ENCODE measurements at regions not wholly inside any gene's neighbourhood (a gene's known extent, or its start where the extent isn't known, plus 50 kb on each side); places are given as distances from the start of the nearest gene placed in this dataset.

DNA sequence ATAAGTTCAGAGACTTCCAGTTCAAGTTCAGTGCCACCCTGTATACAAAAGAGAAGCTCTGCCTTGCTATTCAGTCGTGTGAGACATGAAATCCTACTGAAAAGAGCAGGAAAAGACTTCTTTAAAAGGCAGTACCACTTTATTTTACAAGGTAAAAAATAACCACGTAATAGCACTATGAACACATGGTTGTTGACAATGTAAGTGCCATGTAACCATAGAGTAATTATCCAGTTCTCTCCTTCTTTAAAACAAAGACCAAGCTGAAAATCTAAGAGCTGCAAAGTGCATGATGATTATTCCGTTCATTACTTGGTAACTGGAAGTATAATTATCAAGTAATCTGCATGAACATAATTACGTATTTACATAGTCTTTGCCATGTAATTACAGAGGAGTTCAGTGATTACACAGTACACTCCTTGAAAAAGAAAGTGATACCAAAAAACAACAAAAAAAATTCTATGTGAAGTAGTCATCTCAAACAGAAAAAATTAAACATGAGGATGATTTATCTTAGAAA lies 288.7 kb downstream of the EFNB2 start:
- Mint-ChIP-seq H3K4me3 (no peak overlapping the region), H3K36me3 (no peaks in the 10 kb centered on the region), H3K9me3 (no peaks in the 10 kb centered on the region), H3K27me3 (no peaks in the 10 kb centered on the region), H3K27ac (no peak overlapping the region), H3K4me1 (ENCODE audit: low read depth in 2 of 2) (no peaks in the 10 kb centered on the region)
- DNase-seq (ENCODE audit: low spot score) = no peak
- no peak for ATAC-seq

GRCh38 chr13:106246242-106246641 lies 289.2 kb downstream of the EFNB2 start:
- Mint-ChIP-seq H3K4me3 (no peak overlapping the region), H3K27ac (no peak overlapping the region)

GRCh38 chr13:106243011-106243565 lies 292.4 kb downstream of the EFNB2 start:
- Mint-ChIP-seq H3K36me3 (no peaks in the 10 kb centered on the region), H3K27me3 (no peaks in the 10 kb centered on the region), H3K4me3 (no peak overlapping the region), H3K27ac (no peak overlapping the region), H3K4me1 (ENCODE audit: low read depth in 2 of 2) (no peaks in the 10 kb centered on the region), H3K9me3 (no peaks in the 10 kb centered on the region)
- ATAC-seq (no peak), DNase-seq (ENCODE audit: low spot score) (no peak)

More at GRCh38 chr13:106246242-106246641, 289.2 kb downstream of the EFNB2 start:
- DNase-seq (ENCODE audit: low spot score) (no peak), ATAC-seq (no peak)
- no peaks in the 10 kb centered on the region for H3K36me3 Mint-ChIP-seq
- no peaks in the 10 kb centered on the region for H3K27me3 Mint-ChIP-seq
- no peaks in the 10 kb centered on the region for H3K4me1 Mint-ChIP-seq (ENCODE audit: low read depth in 2 of 2)
- H3K9me3 Mint-ChIP-seq = no peaks in the 10 kb centered on the region

DNA sequence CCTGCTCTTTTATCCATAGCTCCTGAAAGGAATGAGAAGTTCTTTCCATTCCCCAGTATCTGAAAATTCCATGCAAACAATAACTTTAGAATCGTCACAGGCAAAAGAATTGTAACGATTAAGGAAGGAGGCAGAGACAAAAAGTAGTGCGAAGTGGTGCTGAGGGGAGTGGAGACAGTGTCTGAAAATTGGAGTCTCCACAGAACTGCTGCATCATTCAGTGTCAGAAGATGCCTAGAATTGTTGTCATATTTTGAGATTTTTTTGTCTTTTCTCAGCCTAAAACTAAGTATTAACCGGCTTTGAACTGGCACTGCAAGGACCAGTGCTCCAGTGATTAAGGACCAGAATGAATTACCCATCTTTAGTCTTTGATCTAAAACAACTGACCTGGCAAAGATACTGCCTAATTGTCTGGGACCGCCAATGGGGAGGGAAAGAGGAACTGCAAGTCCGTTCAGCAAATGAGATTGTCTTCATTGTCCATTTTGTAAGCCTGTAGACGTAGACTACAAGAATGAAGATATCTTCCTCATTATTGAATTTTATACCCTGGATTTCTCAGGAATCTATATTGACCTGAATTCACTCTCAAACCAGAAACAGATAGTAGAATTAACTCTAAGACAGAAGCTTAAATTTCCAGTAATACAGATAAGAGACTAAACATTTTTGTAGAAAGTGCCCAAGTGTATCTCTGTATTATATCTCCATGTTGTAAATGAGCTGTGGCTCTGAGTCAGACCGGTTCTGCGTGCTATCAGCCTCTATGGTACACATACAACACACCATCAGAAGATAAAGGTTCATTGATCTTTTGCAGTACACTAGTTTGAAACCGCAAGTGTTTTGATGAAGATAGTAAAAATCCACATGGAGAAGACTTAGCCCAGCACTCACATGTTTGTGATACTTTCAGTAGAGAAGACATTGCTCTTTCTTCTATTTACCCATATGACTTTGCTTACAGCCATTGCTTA lies 293.2 kb downstream of the EFNB2 start:
- no peaks in the 10 kb centered on the region for H3K27me3 Mint-ChIP-seq
- no peak overlapping the region for H3K27ac Mint-ChIP-seq
- ATAC-seq = no peak
- H3K9me3 Mint-ChIP-seq = no peaks in the 10 kb centered on the region
- no peaks in the 10 kb centered on the region for H3K4me1 Mint-ChIP-seq (ENCODE audit: low read depth in 2 of 2)
- H3K36me3 Mint-ChIP-seq = no peaks in the 10 kb centered on the region
- H3K4me3 Mint-ChIP-seq = no peak overlapping the region
- DNase-seq (ENCODE audit: low spot score) = no peak

GRCh38 chr13:106238690-106239089 lies 296.8 kb downstream of the EFNB2 start:
- Mint-ChIP-seq H3K27ac (no peak overlapping the region), H3K27me3 (no peaks in the 10 kb centered on the region)

DNA sequence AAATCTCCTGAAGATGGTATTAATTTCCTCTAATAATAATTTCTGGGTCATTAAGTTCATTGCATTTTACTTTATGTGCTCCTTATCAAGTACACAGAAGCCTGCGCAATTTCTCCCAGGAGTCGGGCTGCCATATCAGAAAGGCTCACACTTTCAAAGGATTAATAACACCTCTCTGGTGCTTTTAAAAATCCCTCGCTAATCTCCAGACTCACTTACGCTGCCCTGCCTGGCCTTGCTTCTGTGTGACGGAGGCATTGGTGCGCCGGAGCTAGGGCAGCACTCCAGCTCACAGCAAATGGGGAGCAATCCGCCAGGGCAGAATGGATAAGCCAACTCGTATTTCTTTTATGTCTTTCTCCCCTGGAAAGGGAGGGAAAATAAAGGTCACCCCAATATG lies 300.8 kb downstream of the EFNB2 start:
- no peak overlapping the region for H3K27ac Mint-ChIP-seq
- H3K27me3 Mint-ChIP-seq = no peaks in the 10 kb centered on the region
- ATAC-seq (no peak), DNase-seq (ENCODE audit: low spot score) (no peak)
- H3K4me3 Mint-ChIP-seq = no peak overlapping the region
- no peaks in the 10 kb centered on the region for H3K36me3 Mint-ChIP-seq
- no peaks in the 10 kb centered on the region for H3K4me1 Mint-ChIP-seq (ENCODE audit: low read depth in 2 of 2)
- no peaks in the 10 kb centered on the region for H3K9me3 Mint-ChIP-seq

More at GRCh38 chr13:106238690-106239089, 296.8 kb downstream of the EFNB2 start:
- H3K4me1 Mint-ChIP-seq (ENCODE audit: low read depth in 2 of 2) = no peaks in the 10 kb centered on the region
- no peaks in the 10 kb centered on the region for H3K36me3 Mint-ChIP-seq
- no peak for DNase-seq (ENCODE audit: low spot score)
- H3K4me3 Mint-ChIP-seq = no peak overlapping the region
- ATAC-seq = no peak
- H3K9me3 Mint-ChIP-seq = no peaks in the 10 kb centered on the region

- no peaks in the 10 kb centered on the region for H3K27me3 Mint-ChIP-seq
- ATAC-seq = no peak
- peaks cover 3% of the 10 kb centered on the region for H3K9me3 Mint-ChIP-seq
- H3K36me3 Mint-ChIP-seq = no peaks in the 10 kb centered on the region
- H3K4me3 Mint-ChIP-seq = no peak overlapping the region
- H3K4me1 Mint-ChIP-seq (ENCODE audit: low read depth in 2 of 2) = no peaks in the 10 kb centered on the region
- no peak for DNase-seq (ENCODE audit: low spot score)
- no peak overlapping the region for H3K27ac Mint-ChIP-seq
Observed at GRCh38 chr13:106233134-106233735, 302.2 kb downstream of the EFNB2 start.

- Mint-ChIP-seq H3K27me3 (no peaks in the 10 kb centered on the region), H3K9me3 (peaks cover 3% of the 10 kb centered on the region), H3K4me1 (ENCODE audit: low read depth in 2 of 2) (no peaks in the 10 kb centered on the region), H3K36me3 (no peaks in the 10 kb centered on the region), H3K27ac (no peak overlapping the region), H3K4me3 (no peak overlapping the region)
- DNase-seq (ENCODE audit: low spot score) = no peak
- no peak for ATAC-seq
Observed at GRCh38 chr13:106232681-106233080, 302.8 kb downstream of the EFNB2 start.

DNA sequence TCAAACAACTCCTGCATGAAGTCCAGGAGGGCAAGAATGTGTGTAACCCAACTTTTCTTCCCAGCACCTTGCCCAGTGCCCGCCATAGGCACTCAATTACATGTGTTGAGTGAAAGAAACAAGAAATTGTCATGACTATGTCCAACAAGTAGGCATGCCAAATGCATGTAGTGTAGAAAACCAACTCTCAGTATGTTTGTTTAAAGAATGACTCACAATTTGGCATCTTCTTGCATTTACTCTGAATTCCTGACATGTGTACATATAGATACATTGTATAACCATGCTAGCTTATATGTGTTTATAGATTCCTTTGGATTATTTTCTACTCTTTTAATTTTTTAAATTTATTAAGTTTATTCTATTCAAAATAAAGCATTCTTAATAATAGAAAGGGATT lies 305.0 kb downstream of the EFNB2 start:
- Mint-ChIP-seq H3K36me3 (no peaks in the 10 kb centered on the region), H3K4me1 (ENCODE audit: low read depth in 2 of 2) (no peaks in the 10 kb centered on the region), H3K27ac (no peak overlapping the region), H3K4me3 (no peak overlapping the region), H3K9me3 (peaks cover 3% of the 10 kb centered on the region), H3K27me3 (no peaks in the 10 kb centered on the region)
- ATAC-seq = no peak
- DNase-seq (ENCODE audit: low spot score) = no peak

- no peak for ATAC-seq
- Mint-ChIP-seq H3K4me3 (no peak overlapping the region), H3K9me3 (peaks cover 6% of the 10 kb centered on the region), H3K27ac (no peak overlapping the region), H3K27me3 (no peaks in the 10 kb centered on the region), H3K4me1 (ENCODE audit: low read depth in 2 of 2) (no peaks in the 10 kb centered on the region), H3K36me3 (no peaks in the 10 kb centered on the region)
- no peak for DNase-seq (ENCODE audit: low spot score)
Observed at GRCh38 chr13:106225126-106225525, 310.3 kb downstream of the EFNB2 start.

DNA sequence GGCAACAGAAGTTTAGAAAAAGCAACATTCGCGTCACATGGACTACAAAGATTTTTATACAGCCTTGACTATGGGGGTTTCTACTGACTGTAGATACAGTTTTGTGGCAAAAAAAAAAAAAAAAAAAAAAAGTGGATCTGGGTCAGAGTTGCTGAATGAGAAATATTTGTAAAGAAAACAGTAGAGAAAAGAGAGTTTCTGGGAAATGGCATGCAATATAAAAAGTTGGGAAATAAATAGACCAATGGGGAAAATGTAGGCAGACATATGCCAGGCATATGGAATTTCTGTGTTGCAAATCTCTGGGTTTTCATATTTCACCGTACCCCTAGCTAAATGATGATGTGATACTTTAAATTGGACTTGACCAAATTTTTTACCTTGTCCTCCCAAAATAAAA lies 315.3 kb downstream of the EFNB2 start:
- Mint-ChIP-seq H3K4me3 (no peak overlapping the region), H3K36me3 (no peaks in the 10 kb centered on the region), H3K27ac (no peak overlapping the region), H3K27me3 (no peaks in the 10 kb centered on the region), H3K4me1 (ENCODE audit: low read depth in 2 of 2) (no peaks in the 10 kb centered on the region), H3K9me3 (peaks cover 3% of the 10 kb centered on the region)
- ATAC-seq = no peak
- DNase-seq (ENCODE audit: low spot score) = no peak

GRCh38 chr13:106213028-106213757 lies 322.3 kb downstream of the EFNB2 start:
- Mint-ChIP-seq H3K36me3 (no peaks in the 10 kb centered on the region), H3K27me3 (no peaks in the 10 kb centered on the region), H3K4me1 (ENCODE audit: low read depth in 2 of 2) (no peaks in the 10 kb centered on the region), H3K27ac (no peak overlapping the region), H3K9me3 (peaks cover 3% of the 10 kb centered on the region), H3K4me3 (no peak overlapping the region)
- no peak for DNase-seq (ENCODE audit: low spot score)
- ATAC-seq = no peak

DNA sequence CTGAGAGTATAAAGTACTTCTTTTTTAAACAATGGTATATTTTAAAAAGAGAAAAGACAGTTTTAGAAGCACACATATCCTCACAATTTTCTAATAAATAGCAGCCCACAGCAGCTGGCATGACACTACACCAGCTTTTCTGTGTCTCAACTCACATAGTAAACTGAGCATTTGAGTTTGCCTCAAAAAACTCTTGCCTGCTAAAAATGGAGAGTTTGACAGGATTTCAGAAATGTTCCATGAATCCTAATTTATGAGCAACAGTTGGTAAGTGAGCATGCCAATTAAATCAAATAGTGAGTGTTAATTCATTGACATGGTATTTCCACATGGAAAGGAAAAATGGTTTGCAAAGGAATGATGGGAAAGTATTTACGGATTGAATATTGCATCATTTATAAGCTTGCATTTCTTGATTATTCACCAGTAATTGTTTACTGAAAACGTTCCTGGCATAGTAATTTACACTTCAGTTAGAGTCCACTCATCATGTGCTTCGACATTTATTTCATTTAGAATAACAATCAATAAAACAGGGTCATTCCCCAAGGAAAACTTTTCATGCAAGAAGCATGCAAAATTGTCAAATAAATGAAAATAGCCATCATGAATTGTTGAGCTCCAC lies 323.0 kb downstream of the EFNB2 start:
- Mint-ChIP-seq H3K9me3 (peaks cover 3% of the 10 kb centered on the region), H3K27ac (no peak overlapping the region), H3K4me3 (no peak overlapping the region), H3K27me3 (no peaks in the 10 kb centered on the region), H3K36me3 (no peaks in the 10 kb centered on the region), H3K4me1 (ENCODE audit: low read depth in 2 of 2) (no peaks in the 10 kb centered on the region)
- DNase-seq (ENCODE audit: low spot score) = no peak
- no peak for ATAC-seq
